ENCODE measurements at regions not wholly inside any gene's neighbourhood (a gene's known extent, or its start where the extent isn't known, plus 50 kb on each side); places are given as distances from the start of the nearest gene placed in this dataset.

GRCh38 chr11:90669094-90669493 lies 446.2 kb upstream of the CHORDC1 start (continued):
- TF ChIP-seq, protein P1, sequence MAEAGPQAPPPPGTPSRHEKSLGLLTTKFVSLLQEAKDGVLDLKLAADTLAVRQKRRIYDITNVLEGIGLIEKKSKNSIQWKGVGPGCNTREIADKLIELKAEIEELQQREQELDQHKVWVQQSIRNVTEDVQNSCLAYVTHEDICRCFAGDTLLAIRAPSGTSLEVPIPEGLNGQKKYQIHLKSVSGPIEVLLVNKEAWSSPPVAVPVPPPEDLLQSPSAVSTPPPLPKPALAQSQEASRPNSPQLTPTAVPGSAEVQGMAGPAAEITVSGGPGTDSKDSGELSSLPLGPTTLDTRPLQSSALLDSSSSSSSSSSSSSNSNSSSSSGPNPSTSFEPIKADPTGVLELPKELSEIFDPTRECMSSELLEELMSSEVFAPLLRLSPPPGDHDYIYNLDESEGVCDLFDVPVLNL (CRISPR knock-in tag; IDR thresholded peaks at IDR 0.05; ENCODE audit: borderline replicate concordance, low read depth), result no peak
- TF ChIP-seq CREB1 (CRISPR knock-in tag; IDR thresholded peaks at IDR 0.05) (no peak), SMAD3 (CRISPR knock-in tag; IDR thresholded peaks at IDR 0.05; ENCODE audit: borderline replicate concordance) (no peak)

GRCh38 chr11:90668502-90668901 lies 445.7 kb upstream of the CHORDC1 start:
- Mint-ChIP-seq H3K27ac (no peak overlapping the region), H3K27me3 (ENCODE audit: low read depth) (no peaks in the 10 kb centered on the region), H3K36me3 (no peaks in the 10 kb centered on the region), H3K4me1 (0 out of 2 replicates have a peak, but pooled peaks cover 5% of the 10 kb centered on the region), H3K4me3 (no peak overlapping the region), H3K9me3 (peaks cover 4% of the 10 kb centered on the region)
- POLR2A ChIA-PET, result interaction anchor here (0.7 kb wide), 1 partner anchor 137 kb away, joined by 3 read pairs; no protein-coding TSS in a partner anchor
- DNase-seq (ENCODE audit: low spot score), result no peak
- TF ChIP-seq ETV6 (CRISPR knock-in tag; IDR thresholded peaks at IDR 0.05), result no peak
- no peak for TF ChIP-seq TP53 (CRISPR knock-in tag; IDR thresholded peaks at IDR 0.05)
- no peak for TF ChIP-seq ZNF671 (CRISPR knock-in tag; IDR thresholded peaks at IDR 0.05)
- no peak for TF ChIP-seq ZNF263 (CRISPR knock-in tag; IDR thresholded peaks at IDR 0.05; ENCODE audit: low read depth)
- TF ChIP-seq, protein P2, sequence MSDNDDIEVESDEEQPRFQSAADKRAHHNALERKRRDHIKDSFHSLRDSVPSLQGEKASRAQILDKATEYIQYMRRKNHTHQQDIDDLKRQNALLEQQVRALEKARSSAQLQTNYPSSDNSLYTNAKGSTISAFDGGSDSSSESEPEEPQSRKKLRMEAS (CRISPR knock-in tag; IDR thresholded peaks at IDR 0.05), result no peak
- TF ChIP-seq TCF7 (CRISPR knock-in tag; IDR thresholded peaks at IDR 0.05; ENCODE audit: low read depth), result no peak
- TF ChIP-seq, protein P3, sequence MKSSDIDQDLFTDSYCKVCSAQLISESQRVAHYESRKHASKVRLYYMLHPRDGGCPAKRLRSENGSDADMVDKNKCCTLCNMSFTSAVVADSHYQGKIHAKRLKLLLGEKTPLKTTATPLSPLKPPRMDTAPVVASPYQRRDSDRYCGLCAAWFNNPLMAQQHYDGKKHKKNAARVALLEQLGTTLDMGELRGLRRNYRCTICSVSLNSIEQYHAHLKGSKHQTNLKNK (CRISPR knock-in tag; IDR thresholded peaks at IDR 0.05), result no peak
- TF ChIP-seq TEAD1 (CRISPR knock-in tag; IDR thresholded peaks at IDR 0.05), result no peak
- ATAC-seq, result no peak
- CTCF ChIA-PET, result no interaction called here

DNA sequence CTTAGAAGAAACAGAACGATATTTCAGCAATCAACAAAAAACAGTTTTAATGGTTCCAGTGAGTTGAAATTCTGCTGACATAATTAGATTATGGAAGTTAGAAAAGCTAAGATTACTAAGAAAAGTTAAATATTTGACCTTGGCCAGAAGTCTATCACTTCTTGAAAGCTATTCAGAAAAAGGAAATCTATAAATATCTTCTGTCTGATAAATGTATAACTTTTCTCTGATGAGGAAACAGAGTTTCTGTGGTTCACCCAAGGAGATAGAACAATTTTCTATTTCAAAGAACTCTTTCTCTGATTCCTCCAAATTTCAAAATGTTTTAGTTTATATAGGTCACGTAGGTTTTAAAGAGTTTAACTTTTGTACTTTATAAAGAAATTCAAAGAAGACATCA lies 438.4 kb upstream of the CHORDC1 start:
- Mint-ChIP-seq H3K27me3 (ENCODE audit: low read depth) (no peaks in the 10 kb centered on the region), H3K36me3 (no peaks in the 10 kb centered on the region), H3K27ac (no peak overlapping the region), H3K4me3 (no peak overlapping the region), H3K4me1 (0 out of 2 replicates have a peak, but pooled peaks cover under 1% of the 10 kb centered on the region), H3K9me3 (peaks cover 4% of the 10 kb centered on the region)
- ATAC-seq (no peak), DNase-seq (ENCODE audit: low spot score) (no peak)
- CTCF ChIA-PET, result no interaction called here
- TF ChIP-seq PRDM15 (CRISPR knock-in tag; IDR thresholded peaks at IDR 0.05) (no peak), ZNF512 (CRISPR knock-in tag; IDR thresholded peaks at IDR 0.05; ENCODE audit: borderline replicate concordance) (no peak), ZNF671 (CRISPR knock-in tag; IDR thresholded peaks at IDR 0.05) (no peak), ZNF138 (CRISPR knock-in tag; conservative IDR thresholded peaks at IDR 0.05) (no peak), NFYB (CRISPR knock-in tag; conservative IDR thresholded peaks at IDR 0.05; ENCODE audit: low read depth) (no peak), JUN (CRISPR knock-in tag; IDR thresholded peaks at IDR 0.05) (no peak), TCF7 (CRISPR knock-in tag; IDR thresholded peaks at IDR 0.05; ENCODE audit: low read depth) (no peak), ETV6 (CRISPR knock-in tag; IDR thresholded peaks at IDR 0.05) (no peak), TEAD1 (CRISPR knock-in tag; IDR thresholded peaks at IDR 0.05) (no peak), KAT7 (CRISPR knock-in tag; IDR thresholded peaks at IDR 0.05; ENCODE audit: borderline replicate concordance) (no peak), ZNF281 (CRISPR knock-in tag; IDR thresholded peaks at IDR 0.05) (no peak), MXD4 (CRISPR knock-in tag; IDR thresholded peaks at IDR 0.05; ENCODE audit: borderline replicate concordance) (no peak)
- TF ChIP-seq, protein P4, sequence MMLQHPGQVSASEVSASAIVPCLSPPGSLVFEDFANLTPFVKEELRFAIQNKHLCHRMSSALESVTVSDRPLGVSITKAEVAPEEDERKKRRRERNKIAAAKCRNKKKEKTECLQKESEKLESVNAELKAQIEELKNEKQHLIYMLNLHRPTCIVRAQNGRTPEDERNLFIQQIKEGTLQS (CRISPR knock-in tag; conservative IDR thresholded peaks at IDR 0.05), result no peak
- POLR2A ChIA-PET, result no interaction called here
